Activated CD8-positive, alpha-beta T cell treated with anti-CD3 and anti-CD28 coated beads for 36 hours (primary cell): ENCODE measurements at regions not wholly inside any gene's neighbourhood (a gene's known extent, or its start where the extent isn't known, plus 50 kb on each side); places are given as distances from the start of the nearest gene placed in this dataset.

Experiments
- ATAC-seq: fragments of 200-7000 bp; cut with Tn5 transposase; one replicate; pipeline ENCODE4 v1.10.0; 2021; ENCODE audit warnings: mild to moderate bottlenecking, moderate library complexity
- CTCF ChIA-PET: fragments of 350-600 bp; sonication (Branson Sonifier 250); formaldehyde crosslinking; loops from one replicate; lab custom pipeline; 2021; ENCODE audit warnings: antibody characterized with exemption; lab: Charles Lee
- POLR2A ChIA-PET: fragments of 350-600 bp; sonication (Branson Sonifier 250); formaldehyde crosslinking; loops from one replicate; lab custom pipeline; 2021; ENCODE audit warnings: antibody characterized with exemption; lab: Charles Lee
- DNase-seq: peaks from one replicate; pipeline ENCODE4 v3.0.0-alpha.2; 2020
- H3K27ac Mint-ChIP-seq: one replicate; pipeline ENCODE4 v1.8.0; 2021; ENCODE audit warnings: mild to moderate bottlenecking, mixed read lengths
- H3K27me3 Mint-ChIP-seq: one replicate; pipeline ENCODE4 v1.8.0; 2021; ENCODE audit warnings: mixed read lengths
- H3K36me3 Mint-ChIP-seq: one replicate; pipeline ENCODE4 v1.8.0; 2021; ENCODE audit warnings: low read depth, mixed read lengths
- H3K4me1 Mint-ChIP-seq: one replicate; pipeline ENCODE4 v1.8.0; 2021; ENCODE audit warnings: low read depth, mixed read lengths
- H3K4me3 Mint-ChIP-seq: one replicate; pipeline ENCODE4 v1.8.0; 2021; ENCODE audit warnings: mild to moderate bottlenecking, moderate library complexity, mixed read lengths
- H3K9me3 Mint-ChIP-seq: one replicate; pipeline ENCODE4 v1.8.0; 2021; ENCODE audit warnings: mixed read lengths
- CTCF ChIP-seq: fragments of 200-600 bp; IDR thresholded peaks from one replicate; pipeline ENCODE4 v1.8.0; 2022; ENCODE audit warnings: antibody characterized with exemption, mild to moderate bottlenecking
- intact Hi-C: fragments of 100-400 bp; cut with micrococcal nuclease; formaldehyde crosslinking; loops from one replicate; pipeline ENCODE4 v1.10.0; 2022

- DNase-seq, result no peak
- ChIA-PET POLR2A (no interaction called here), CTCF (no interaction called here)
- no peaks in the 10 kb centered on the region for H3K36me3 Mint-ChIP-seq
- H3K9me3 Mint-ChIP-seq, result no peaks in the 10 kb centered on the region
- intact Hi-C loops, result no loop called here
- TF ChIP-seq CTCF, result no peak
- ATAC-seq, result no peak
- no peaks in the 10 kb centered on the region for H3K4me1 Mint-ChIP-seq
- H3K4me3 Mint-ChIP-seq, result no peak overlapping the region
- H3K27me3 Mint-ChIP-seq, result peaks cover 10% of the 10 kb centered on the region
- H3K27ac Mint-ChIP-seq, result no peak overlapping the region
These were observed 281.9 kb upstream of the PUM3 start for GRCh38 chr9:3125602-3126405.

- ATAC-seq (no peak), DNase-seq (no peak)
- peaks cover 10% of the 10 kb centered on the region for H3K27me3 Mint-ChIP-seq
- H3K4me1 Mint-ChIP-seq, result no peaks in the 10 kb centered on the region
- H3K27ac Mint-ChIP-seq, result no peak overlapping the region
- intact Hi-C loops, result no loop called here
- no peak for TF ChIP-seq CTCF
- H3K9me3 Mint-ChIP-seq, result no peaks in the 10 kb centered on the region
- no peak overlapping the region for H3K4me3 Mint-ChIP-seq
- no peaks in the 10 kb centered on the region for H3K36me3 Mint-ChIP-seq
- ChIA-PET POLR2A (no interaction called here), CTCF (no interaction called here)
These were observed 280.1 kb upstream of the PUM3 start for GRCh38 chr9:3124001-3124400.

GRCh38 chr9:3118081-3118480 lies 274.2 kb upstream of the PUM3 start:
- ChIA-PET CTCF (no interaction called here), POLR2A (no interaction called here)
- TF ChIP-seq CTCF, result no peak
- Mint-ChIP-seq H3K4me3 (no peak overlapping the region), H3K27ac (no peak overlapping the region), H3K4me1 (no peaks in the 10 kb centered on the region), H3K9me3 (peaks cover 8% of the 10 kb centered on the region), H3K27me3 (peaks cover 3% of the 10 kb centered on the region), H3K36me3 (no peaks in the 10 kb centered on the region)
- intact Hi-C loops, result no loop called here
- DNase-seq, result no peak
- no peak for ATAC-seq

- CTCF ChIA-PET, result no interaction called here
- POLR2A ChIA-PET, result no interaction called here
- no peak for DNase-seq
- no peaks in the 10 kb centered on the region for H3K4me1 Mint-ChIP-seq
- no peaks in the 10 kb centered on the region for H3K9me3 Mint-ChIP-seq
- H3K36me3 Mint-ChIP-seq, result no peaks in the 10 kb centered on the region
- peaks cover 2% of the 10 kb centered on the region for H3K27me3 Mint-ChIP-seq
- H3K4me3 Mint-ChIP-seq, result no peak overlapping the region
- no peak for ATAC-seq
- no peak for TF ChIP-seq CTCF
- intact Hi-C loops, result no loop called here
- no peak overlapping the region for H3K27ac Mint-ChIP-seq
These were observed 255.8 kb upstream of the PUM3 start for GRCh38 chr9:3099646-3100045.

GRCh38 chr9:3088219-3088618 lies 244.3 kb upstream of the PUM3 start:
- no peak for TF ChIP-seq CTCF
- no peak overlapping the region for H3K4me3 Mint-ChIP-seq
- H3K27me3 Mint-ChIP-seq, result peaks cover under 1% of the 10 kb centered on the region
- no peaks in the 10 kb centered on the region for H3K9me3 Mint-ChIP-seq
- POLR2A ChIA-PET, result no interaction called here
- intact Hi-C loops, result no loop called here
- no peaks in the 10 kb centered on the region for H3K36me3 Mint-ChIP-seq
- ATAC-seq, result no peak
- no peak for DNase-seq
- no peaks in the 10 kb centered on the region for H3K4me1 Mint-ChIP-seq
- CTCF ChIA-PET, result no interaction called here
- no peak overlapping the region for H3K27ac Mint-ChIP-seq
